ENCODE measurements at regions not wholly inside any gene's neighbourhood (a gene's known extent, or its start where the extent isn't known, plus 50 kb on each side); places are given as distances from the start of the nearest gene placed in this dataset.

DNA sequence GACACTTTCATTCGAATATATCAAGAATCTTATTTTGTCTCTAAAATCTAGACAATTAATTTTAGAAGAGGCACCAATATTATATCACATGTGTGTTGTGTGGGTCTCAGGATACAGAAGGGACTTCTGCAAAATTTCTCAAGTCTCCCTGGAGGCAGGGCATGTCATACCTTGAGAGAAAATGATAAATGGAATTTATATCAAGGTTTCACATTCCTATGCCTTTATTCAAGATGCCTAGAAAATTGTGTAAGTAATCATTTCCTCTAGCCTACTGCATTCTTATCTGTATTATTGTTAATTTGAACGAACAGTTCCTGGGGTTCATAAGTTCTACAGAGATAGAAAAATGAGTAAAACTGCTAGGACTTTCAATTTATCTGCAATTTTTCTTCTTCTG lies 1247.9 kb downstream of the GRIK2 start:
- TF ChIP-seq, protein P1, sequence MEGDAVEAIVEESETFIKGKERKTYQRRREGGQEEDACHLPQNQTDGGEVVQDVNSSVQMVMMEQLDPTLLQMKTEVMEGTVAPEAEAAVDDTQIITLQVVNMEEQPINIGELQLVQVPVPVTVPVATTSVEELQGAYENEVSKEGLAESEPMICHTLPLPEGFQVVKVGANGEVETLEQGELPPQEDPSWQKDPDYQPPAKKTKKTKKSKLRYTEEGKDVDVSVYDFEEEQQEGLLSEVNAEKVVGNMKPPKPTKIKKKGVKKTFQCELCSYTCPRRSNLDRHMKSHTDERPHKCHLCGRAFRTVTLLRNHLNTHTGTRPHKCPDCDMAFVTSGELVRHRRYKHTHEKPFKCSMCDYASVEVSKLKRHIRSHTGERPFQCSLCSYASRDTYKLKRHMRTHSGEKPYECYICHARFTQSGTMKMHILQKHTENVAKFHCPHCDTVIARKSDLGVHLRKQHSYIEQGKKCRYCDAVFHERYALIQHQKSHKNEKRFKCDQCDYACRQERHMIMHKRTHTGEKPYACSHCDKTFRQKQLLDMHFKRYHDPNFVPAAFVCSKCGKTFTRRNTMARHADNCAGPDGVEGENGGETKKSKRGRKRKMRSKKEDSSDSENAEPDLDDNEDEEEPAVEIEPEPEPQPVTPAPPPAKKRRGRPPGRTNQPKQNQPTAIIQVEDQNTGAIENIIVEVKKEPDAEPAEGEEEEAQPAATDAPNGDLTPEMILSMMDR (IDR thresholded peaks at IDR 0.05): no peak
- no peak for TF ChIP-seq POLR2A (IDR thresholded peaks at IDR 0.05; ENCODE audit: low read depth)

Data from esophagus muscularis mucosa (tissue), 3 donors.